ENCODE measurements at regions not wholly inside any gene's neighbourhood (a gene's known extent, or its start where the extent isn't known, plus 50 kb on each side); places are given as distances from the start of the nearest gene placed in this dataset.

- H3K27me3 Mint-ChIP-seq, result no peaks in the 10 kb centered on the region
- no peaks in the 10 kb centered on the region for H3K36me3 ChIP-seq (ENCODE audit: control insufficient read depth in 2 of 3, insufficient read depth in 3 of 3, low read length in 3 of 3)
- H3K9me3 Mint-ChIP-seq, result peaks cover 0 to 21% (median 0%) of the 10 kb centered on the region in 11 donors
- no peak overlapping the region for H3K27ac ChIP-seq (ENCODE audit: low read depth, low read length)
- intact Hi-C loops (cut with micrococcal nuclease), result no loop called here
- no peaks in the 10 kb centered on the region for H3K27me3 ChIP-seq (ENCODE audit: control insufficient read depth in 2 of 2, insufficient read depth in 2 of 2, low read length in 2 of 2)
- H3K4me3 Mint-ChIP-seq, result no peak overlapping the region
- DNase-seq, result no peak
- no peak for ATAC-seq
- H3K36me3 Mint-ChIP-seq, result no peaks in the 10 kb centered on the region
- ChIA-PET POLR2A (no interaction called here), CTCF (no interaction called here)
- H3K4me3 ChIP-seq (ENCODE audit: low read length), result no peak overlapping the region
- no peaks in the 10 kb centered on the region for H3K4me1 ChIP-seq (ENCODE audit: control insufficient read depth in 2 of 2, insufficient read depth in 2 of 2, low read length in 2 of 2)
- H3K9me3 ChIP-seq (ENCODE audit: control insufficient read depth in 2 of 3, low read length in 3 of 3), result no peaks in the 10 kb centered on the region
- H3K4me1 Mint-ChIP-seq, result no peaks in the 10 kb centered on the region
- H3K27ac Mint-ChIP-seq, result no peak overlapping the region
Measured at GRCh38 chr4:96936886-96937285, 1097.0 kb downstream of the PDHA2 start.

- no peak overlapping the region for H3K27ac ChIP-seq (ENCODE audit: low read depth, low read length)
- H3K9me3 ChIP-seq (ENCODE audit: control insufficient read depth in 2 of 3, low read length in 3 of 3), result no peaks in the 10 kb centered on the region
- H3K27me3 Mint-ChIP-seq, result no peaks in the 10 kb centered on the region
- ChIA-PET POLR2A (no interaction called here), CTCF (no interaction called here)
- intact Hi-C loops (cut with micrococcal nuclease), result no loop called here
- DNase-seq, result no peak
- no peaks in the 10 kb centered on the region for H3K4me1 ChIP-seq (ENCODE audit: control insufficient read depth in 2 of 2, insufficient read depth in 2 of 2, low read length in 2 of 2)
- H3K9me3 Mint-ChIP-seq, result peaks cover 0 to 17% (median 0%) of the 10 kb centered on the region in 11 donors
- H3K4me1 Mint-ChIP-seq, result no peaks in the 10 kb centered on the region
- no peak for ATAC-seq
- H3K36me3 ChIP-seq (ENCODE audit: control insufficient read depth in 2 of 3, insufficient read depth in 3 of 3, low read length in 3 of 3), result no peaks in the 10 kb centered on the region
- H3K27me3 ChIP-seq (ENCODE audit: control insufficient read depth in 2 of 2, insufficient read depth in 2 of 2, low read length in 2 of 2), result no peaks in the 10 kb centered on the region
- no peak overlapping the region for H3K4me3 Mint-ChIP-seq
- no peaks in the 10 kb centered on the region for H3K36me3 Mint-ChIP-seq
- H3K27ac Mint-ChIP-seq, result no peak overlapping the region
- H3K4me3 ChIP-seq (ENCODE audit: low read length), result no peak overlapping the region
Measured at GRCh38 chr4:96946552-96946951, 1106.7 kb downstream of the PDHA2 start.

DNA sequence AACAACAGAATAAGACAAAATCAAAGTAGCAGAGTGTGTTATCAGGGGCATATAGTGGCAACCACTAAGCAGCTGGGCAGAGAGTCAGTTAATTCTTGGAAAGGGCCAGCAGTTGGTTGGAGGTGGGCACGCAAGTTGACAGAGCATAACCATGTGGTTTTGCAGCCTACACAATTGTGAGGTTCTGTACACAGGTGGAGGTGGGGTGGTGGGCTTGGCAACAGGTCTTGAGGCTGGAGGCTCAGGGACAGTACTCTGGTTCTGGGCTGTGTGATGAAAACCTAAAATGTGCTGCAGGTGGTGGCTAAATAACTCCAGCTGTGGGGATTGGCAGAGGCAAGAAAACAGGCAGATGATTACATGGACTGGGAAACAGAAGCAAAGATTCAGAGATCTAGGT lies 1112.7 kb downstream of the PDHA2 start:
- CTCF ChIA-PET, result no interaction called here
- Histone ChIP-seq H3K27me3 (ENCODE audit: control insufficient read depth in 2 of 2, insufficient read depth in 2 of 2, low read length in 2 of 2) (no peaks in the 10 kb centered on the region), H3K9me3 (ENCODE audit: control insufficient read depth in 2 of 3, low read length in 3 of 3) (no peaks in the 10 kb centered on the region), H3K27ac (ENCODE audit: low read depth, low read length) (no peak overlapping the region), H3K4me1 (ENCODE audit: control insufficient read depth in 2 of 2, insufficient read depth in 2 of 2, low read length in 2 of 2) (no peaks in the 10 kb centered on the region), H3K36me3 (ENCODE audit: control insufficient read depth in 2 of 3, insufficient read depth in 3 of 3, low read length in 3 of 3) (no peaks in the 10 kb centered on the region), H3K4me3 (ENCODE audit: low read length) (no peak overlapping the region)
- ATAC-seq (no peak), DNase-seq (no peak)
- Mint-ChIP-seq H3K36me3 (no peaks in the 10 kb centered on the region), H3K4me3 (no peak overlapping the region), H3K27me3 (no peaks in the 10 kb centered on the region), H3K4me1 (no peaks in the 10 kb centered on the region), H3K27ac (no peak overlapping the region), H3K9me3 (peaks cover 0 to 17% (median 4%) of the 10 kb centered on the region in 11 donors)
- POLR2A ChIA-PET, result no interaction called here
- intact Hi-C loops (cut with micrococcal nuclease), result no loop called here

- H3K4me3 Mint-ChIP-seq, result no peak overlapping the region
- ATAC-seq (no peak), DNase-seq (no peak)
- H3K27me3 Mint-ChIP-seq, result no peaks in the 10 kb centered on the region
- peaks cover 0 to 17% (median 2%) of the 10 kb centered on the region in 11 donors for H3K9me3 Mint-ChIP-seq
- Histone ChIP-seq H3K4me3 (ENCODE audit: low read length) (no peak overlapping the region), H3K36me3 (ENCODE audit: control insufficient read depth in 2 of 3, insufficient read depth in 3 of 3, low read length in 3 of 3) (no peaks in the 10 kb centered on the region), H3K9me3 (ENCODE audit: control insufficient read depth in 2 of 3, low read length in 3 of 3) (no peaks in the 10 kb centered on the region), H3K4me1 (ENCODE audit: control insufficient read depth in 2 of 2, insufficient read depth in 2 of 2, low read length in 2 of 2) (no peaks in the 10 kb centered on the region), H3K27ac (ENCODE audit: low read depth, low read length) (no peak overlapping the region), H3K27me3 (ENCODE audit: control insufficient read depth in 2 of 2, insufficient read depth in 2 of 2, low read length in 2 of 2) (no peaks in the 10 kb centered on the region)
- no peaks in the 10 kb centered on the region for H3K4me1 Mint-ChIP-seq
- H3K27ac Mint-ChIP-seq, result no peak overlapping the region
- intact Hi-C loops (cut with micrococcal nuclease), result no loop called here
- POLR2A ChIA-PET, result no interaction called here
- CTCF ChIA-PET, result no interaction called here
- H3K36me3 Mint-ChIP-seq, result no peaks in the 10 kb centered on the region
Measured at GRCh38 chr4:96955226-96955625, 1115.3 kb downstream of the PDHA2 start.

DNA sequence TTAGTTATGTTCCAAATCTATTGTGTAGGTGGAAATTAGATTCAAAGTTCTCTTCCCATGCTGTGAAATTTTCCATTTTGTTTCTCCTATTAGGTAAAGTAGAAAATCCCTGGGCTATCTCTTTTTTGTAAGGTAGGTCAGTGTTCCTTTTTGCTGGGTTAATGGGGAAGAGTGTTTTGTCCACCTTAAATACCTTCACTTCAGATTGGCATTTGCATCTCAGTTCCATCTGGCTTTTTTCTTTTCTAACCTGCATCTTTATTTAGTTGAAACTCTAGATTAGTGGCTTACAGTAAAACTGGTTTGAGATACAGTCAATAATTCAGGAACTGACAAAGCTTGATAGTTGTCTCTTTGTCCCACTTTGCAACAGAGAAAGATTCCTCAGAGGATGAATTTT lies 1115.8 kb downstream of the PDHA2 start:
- Histone ChIP-seq H3K9me3 (ENCODE audit: control insufficient read depth in 2 of 3, low read length in 3 of 3) (no peaks in the 10 kb centered on the region), H3K4me1 (ENCODE audit: control insufficient read depth in 2 of 2, insufficient read depth in 2 of 2, low read length in 2 of 2) (no peaks in the 10 kb centered on the region), H3K27ac (ENCODE audit: low read depth, low read length) (no peak overlapping the region), H3K36me3 (ENCODE audit: control insufficient read depth in 2 of 3, insufficient read depth in 3 of 3, low read length in 3 of 3) (no peaks in the 10 kb centered on the region), H3K4me3 (ENCODE audit: low read length) (no peak overlapping the region), H3K27me3 (ENCODE audit: control insufficient read depth in 2 of 2, insufficient read depth in 2 of 2, low read length in 2 of 2) (no peaks in the 10 kb centered on the region)
- DNase-seq (no peak), ATAC-seq (no peak)
- CTCF ChIA-PET, result no interaction called here
- intact Hi-C loops (cut with micrococcal nuclease), result no loop called here
- H3K27me3 Mint-ChIP-seq, result no peaks in the 10 kb centered on the region
- H3K4me3 Mint-ChIP-seq, result no peak overlapping the region
- POLR2A ChIA-PET, result no interaction called here
- no peak overlapping the region for H3K27ac Mint-ChIP-seq
- peaks cover 0 to 13% (median 2%) of the 10 kb centered on the region in 11 donors for H3K9me3 Mint-ChIP-seq
- no peaks in the 10 kb centered on the region for H3K36me3 Mint-ChIP-seq
- H3K4me1 Mint-ChIP-seq, result no peaks in the 10 kb centered on the region

DNA sequence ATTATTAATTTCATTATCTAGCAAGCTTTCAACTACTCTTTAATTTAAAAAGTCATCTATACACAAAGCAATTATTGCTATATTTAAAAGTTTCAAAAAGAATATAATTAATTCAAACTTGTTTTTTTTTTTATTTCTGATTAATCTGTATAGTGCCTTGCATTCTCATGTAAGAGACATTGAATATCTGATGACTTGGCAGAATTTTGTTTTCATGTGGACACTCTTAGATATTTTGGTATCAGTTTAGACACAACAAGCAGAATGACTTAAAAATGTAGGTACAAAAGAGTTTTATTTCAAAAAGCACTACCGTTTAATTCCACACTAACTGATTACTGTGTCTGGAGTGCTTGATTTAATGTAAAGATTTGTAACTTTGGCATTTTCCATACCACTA lies 1129.6 kb downstream of the PDHA2 start:
- ATAC-seq, result no peak
- H3K27me3 Mint-ChIP-seq, result no peaks in the 10 kb centered on the region
- Histone ChIP-seq H3K4me3 (ENCODE audit: low read length) (no peak overlapping the region), H3K27me3 (ENCODE audit: control insufficient read depth in 2 of 2, insufficient read depth in 2 of 2, low read length in 2 of 2) (no peaks in the 10 kb centered on the region), H3K36me3 (ENCODE audit: control insufficient read depth in 2 of 3, insufficient read depth in 3 of 3, low read length in 3 of 3) (no peaks in the 10 kb centered on the region), H3K27ac (ENCODE audit: low read depth, low read length) (no peak overlapping the region), H3K4me1 (ENCODE audit: control insufficient read depth in 2 of 2, insufficient read depth in 2 of 2, low read length in 2 of 2) (no peaks in the 10 kb centered on the region), H3K9me3 (ENCODE audit: control insufficient read depth in 2 of 3, low read length in 3 of 3) (no peaks in the 10 kb centered on the region)
- H3K4me3 Mint-ChIP-seq, result no peak overlapping the region
- H3K9me3 Mint-ChIP-seq, result peaks cover 2 to 22% (median 3%) of the 10 kb centered on the region in 11 donors
- no peaks in the 10 kb centered on the region for H3K4me1 Mint-ChIP-seq
- no peak for DNase-seq
- H3K36me3 Mint-ChIP-seq, result peaks cover 0 to 4% (median 0%) of the 10 kb centered on the region in 5 donors
- ChIA-PET CTCF (interaction anchor here (0.6 kb wide), 2 partner anchors 234 to 423 kb away, joined by 3 to 4 read pairs; no protein-coding TSS in a partner anchor), POLR2A (no interaction called here)
- intact Hi-C loops (cut with micrococcal nuclease), result no loop called here
- H3K27ac Mint-ChIP-seq, result no peak overlapping the region

- ATAC-seq (no peak), DNase-seq (no peak)
- H3K4me3 Mint-ChIP-seq, result no peak overlapping the region
- Histone ChIP-seq H3K9me3 (ENCODE audit: control insufficient read depth in 2 of 3, low read length in 3 of 3) (no peaks in the 10 kb centered on the region), H3K27ac (ENCODE audit: low read depth, low read length) (no peak overlapping the region), H3K4me3 (ENCODE audit: low read length) (no peak overlapping the region), H3K27me3 (ENCODE audit: control insufficient read depth in 2 of 2, insufficient read depth in 2 of 2, low read length in 2 of 2) (no peaks in the 10 kb centered on the region), H3K4me1 (ENCODE audit: control insufficient read depth in 2 of 2, insufficient read depth in 2 of 2, low read length in 2 of 2) (no peaks in the 10 kb centered on the region), H3K36me3 (ENCODE audit: control insufficient read depth in 2 of 3, insufficient read depth in 3 of 3, low read length in 3 of 3) (no peaks in the 10 kb centered on the region)
- no peaks in the 10 kb centered on the region for H3K27me3 Mint-ChIP-seq
- no peaks in the 10 kb centered on the region for H3K36me3 Mint-ChIP-seq
- ChIA-PET CTCF (no interaction called here), POLR2A (no interaction called here)
- H3K9me3 Mint-ChIP-seq, result peaks cover 0 to 14% (median 3%) of the 10 kb centered on the region in 11 donors
- no peak overlapping the region for H3K27ac Mint-ChIP-seq
- intact Hi-C loops (cut with micrococcal nuclease), result no loop called here
- H3K4me1 Mint-ChIP-seq, result no peaks in the 10 kb centered on the region
Measured at GRCh38 chr4:96972920-96973319, 1133.0 kb downstream of the PDHA2 start.

Measured in naive thymus-derived CD4-positive, alpha-beta T cell (primary cell).